SH-SY5Y (cell line): ENCODE measurements at regions not wholly inside any gene's neighbourhood (a gene's known extent, or its start where the extent isn't known, plus 50 kb on each side); places are given as distances from the start of the nearest gene placed in this dataset.

ENCODE experiments used
- GATA2 ChIP-seq: IDR thresholded peaks from 2 replicates; pipeline ENCODE4 v1.6.1; 2011; ENCODE audit warnings: mild to moderate bottlenecking, low read depth, low read length
- GATA3 ChIP-seq: IDR thresholded peaks from 2 replicates; pipeline ENCODE4 v1.6.1; 2011; ENCODE audit warnings: low read depth, mild to moderate bottlenecking, low read length, moderate library complexity

GRCh38 chr1:55522353-55522903 lies 307.3 kb upstream of the USP24 start:
- TF ChIP-seq GATA2 (no peak), GATA3 (no peak)

- TF ChIP-seq GATA2: no peak
- TF ChIP-seq GATA3: no peak
Measured at GRCh38 chr1:55520861-55521260, 305.7 kb upstream of the USP24 start.

- TF ChIP-seq GATA3 (no peak), GATA2 (no peak)
Measured at GRCh38 chr1:55519937-55520683, 304.9 kb upstream of the USP24 start.

GRCh38 chr1:55519276-55519675 lies 304.1 kb upstream of the USP24 start:
- TF ChIP-seq GATA3 (no peak), GATA2 (no peak)

GRCh38 chr1:55517036-55517435 lies 301.9 kb upstream of the USP24 start:
- no peak for TF ChIP-seq GATA2

- TF ChIP-seq GATA3 (no peak), GATA2 (no peak)
Measured at GRCh38 chr1:55512466-55512865, 297.3 kb upstream of the USP24 start.

GRCh38 chr1:55507578-55507931 lies 292.4 kb upstream of the USP24 start:
- TF ChIP-seq GATA3 (no peak), GATA2 (no peak)

- TF ChIP-seq GATA3 (no peak), GATA2 (no peak)
Measured at GRCh38 chr1:55506740-55507577, 291.8 kb upstream of the USP24 start.

GRCh38 chr1:55505326-55505725 lies 290.2 kb upstream of the USP24 start:
- no peak for TF ChIP-seq GATA3
- TF ChIP-seq GATA2: no peak

GRCh38 chr1:55504306-55504731 lies 289.2 kb upstream of the USP24 start:
- TF ChIP-seq GATA3 (no peak), GATA2 (no peak)

- no peak for TF ChIP-seq GATA2
- TF ChIP-seq GATA3: no peak
Measured at GRCh38 chr1:55503663-55504305, 288.6 kb upstream of the USP24 start.

GRCh38 chr1:55500601-55501000 lies 285.4 kb upstream of the USP24 start:
- TF ChIP-seq GATA2: no peak
- no peak for TF ChIP-seq GATA3

GRCh38 chr1:55490547-55490946 lies 275.4 kb upstream of the USP24 start:
- TF ChIP-seq GATA3: no peak
- no peak for TF ChIP-seq GATA2

GRCh38 chr1:55484173-55484572 lies 269.0 kb upstream of the USP24 start:
- TF ChIP-seq GATA2: no peak
